Tibial artery (tissue), 4 donors: ENCODE measurements at regions not wholly inside any gene's neighbourhood (a gene's known extent, or its start where the extent isn't known, plus 50 kb on each side); places are given as distances from the start of the nearest gene placed in this dataset.

Experiments
- DNase-seq, 2 donors: peaks; one replicate each; pipeline ENCODE4 v3.0.0-alpha.2; 2019
- H3K27ac ChIP-seq, 2 donors: fragments of 200-600 bp; sonication (generic) in 1 of 2; 1 replicate in 1 of 2; 2 replicates in 1 of 2; pipeline ENCODE4 v1.5.1; 2018 to 2019; ENCODE audit warnings: mild to moderate bottlenecking in 1 of 2
- H3K27me3 ChIP-seq, 2 donors: fragments of 200-600 bp; sonication (generic) in 1 of 2; one replicate each; pipeline versions ENCODE4 v1.5.1 to v1.6.0; 2016 to 2019
- H3K36me3 ChIP-seq, 3 donors: fragments of 200-600 bp; sonication (generic) in 2 of 3; one replicate each; pipeline ENCODE4 v1.5.1; 2016 to 2019; ENCODE audit warnings: mild to moderate bottlenecking in 2 of 3
- H3K4me1 ChIP-seq, 4 donors: fragments of 200-600 bp; sonication (generic) in 2 of 4; 1 replicate in 3 of 4; 2 replicates in 1 of 4; pipeline ENCODE4 v1.5.1; 2016 to 2019
- H3K4me3 ChIP-seq, 2 donors: fragments of 200-600 bp; sonication (generic) in 1 of 2; 1 replicate in 1 of 2; 2 replicates in 1 of 2; pipeline ENCODE4 v1.5.1; 2018 to 2019; ENCODE audit warnings: mild to moderate bottlenecking in 2 of 2
- H3K9me3 ChIP-seq, 3 donors: fragments of 200-600 bp; sonication (generic) in 1 of 3; one replicate each; pipeline ENCODE4 v1.5.1; 2016 to 2019
- intact Hi-C: fragments of 100-400 bp; cut with DNase I; formaldehyde crosslinking; loops from one replicate; pipeline ENCODE4 v1.15.0; 2023; ENCODE audit warnings: low total_unique reads
- TF ChIP-seq, protein P1 (sequence below), 2 experiments: fragments of 200-600 bp in 1 of 2; fragments of 450-650 bp in 1 of 2; IDR thresholded peaks; one replicate each; pipeline ENCODE4 v1.5.1; 2017 to 2019; ENCODE audit warnings: antibody characterized with exemption in 2 of 2, mild to moderate bottlenecking in 1 of 2, moderate library complexity in 1 of 2

DNA sequence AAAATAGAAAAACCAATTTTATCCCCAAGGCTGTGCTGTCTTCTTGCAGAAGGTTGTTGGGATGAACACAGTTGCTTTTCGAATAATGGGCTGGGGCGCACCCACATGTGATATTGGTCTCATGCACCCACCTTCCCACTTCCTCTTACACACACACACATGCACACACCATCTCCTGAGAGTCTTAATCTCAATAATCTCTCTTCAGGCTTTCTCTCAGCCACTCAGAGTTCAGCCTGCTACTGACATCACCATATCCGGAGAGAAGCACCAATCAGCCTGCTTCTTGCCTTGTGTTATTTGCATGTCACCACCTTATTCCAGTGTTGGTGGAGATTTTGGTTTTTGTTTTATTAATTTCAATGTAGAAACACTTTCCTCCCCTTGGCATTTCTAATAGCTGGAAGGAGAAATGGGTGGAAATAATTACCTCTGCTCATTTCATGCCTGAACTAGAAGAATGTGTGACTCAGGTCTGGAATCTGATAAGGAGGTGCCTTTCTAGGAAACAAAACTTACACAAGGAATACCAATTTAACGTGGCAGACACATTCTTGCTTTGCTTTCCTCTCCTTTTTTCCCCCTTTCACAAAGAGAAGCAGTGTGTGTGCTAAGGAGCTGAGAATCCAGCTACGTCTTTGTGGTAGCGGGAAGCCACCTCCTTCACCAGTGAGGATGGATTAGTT, 400.2 kb downstream of the MID1IP1 start:
- TF ChIP-seq, protein P1, sequence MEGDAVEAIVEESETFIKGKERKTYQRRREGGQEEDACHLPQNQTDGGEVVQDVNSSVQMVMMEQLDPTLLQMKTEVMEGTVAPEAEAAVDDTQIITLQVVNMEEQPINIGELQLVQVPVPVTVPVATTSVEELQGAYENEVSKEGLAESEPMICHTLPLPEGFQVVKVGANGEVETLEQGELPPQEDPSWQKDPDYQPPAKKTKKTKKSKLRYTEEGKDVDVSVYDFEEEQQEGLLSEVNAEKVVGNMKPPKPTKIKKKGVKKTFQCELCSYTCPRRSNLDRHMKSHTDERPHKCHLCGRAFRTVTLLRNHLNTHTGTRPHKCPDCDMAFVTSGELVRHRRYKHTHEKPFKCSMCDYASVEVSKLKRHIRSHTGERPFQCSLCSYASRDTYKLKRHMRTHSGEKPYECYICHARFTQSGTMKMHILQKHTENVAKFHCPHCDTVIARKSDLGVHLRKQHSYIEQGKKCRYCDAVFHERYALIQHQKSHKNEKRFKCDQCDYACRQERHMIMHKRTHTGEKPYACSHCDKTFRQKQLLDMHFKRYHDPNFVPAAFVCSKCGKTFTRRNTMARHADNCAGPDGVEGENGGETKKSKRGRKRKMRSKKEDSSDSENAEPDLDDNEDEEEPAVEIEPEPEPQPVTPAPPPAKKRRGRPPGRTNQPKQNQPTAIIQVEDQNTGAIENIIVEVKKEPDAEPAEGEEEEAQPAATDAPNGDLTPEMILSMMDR (IDR thresholded peaks at IDR 0.05): no peak
- intact Hi-C loops: no loop called here
- no peaks in the 10 kb centered on the region for H3K36me3 ChIP-seq
- no peak overlapping the region for H3K4me3 ChIP-seq
- DNase-seq: no peak
- H3K27ac ChIP-seq: no peak overlapping the region
- H3K27me3 ChIP-seq: no peaks in the 10 kb centered on the region
- H3K9me3 ChIP-seq: no peaks in the 10 kb centered on the region
- H3K4me1 ChIP-seq: peaks cover 0 to 11% (median 3%) of the 10 kb centered on the region in 4 donors

DNA sequence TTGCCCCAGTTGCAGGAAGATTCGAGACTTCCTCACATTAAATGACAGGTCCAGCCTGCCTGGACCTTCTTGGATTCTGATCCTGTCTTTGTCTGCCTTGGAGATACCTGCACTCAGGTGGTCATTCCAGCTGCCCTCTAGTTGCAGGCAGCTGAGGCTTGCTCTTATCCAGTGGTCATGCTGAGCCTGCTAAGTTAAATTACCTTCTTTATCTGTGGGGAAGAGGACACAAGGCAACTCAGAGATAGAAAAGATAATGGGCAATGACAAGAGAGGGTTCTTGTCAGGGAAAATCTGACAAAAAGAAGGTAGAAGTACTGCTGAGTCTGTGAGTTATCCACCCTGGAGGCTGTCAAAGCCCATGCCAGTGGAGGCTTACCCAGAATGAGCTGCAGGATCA, 401.4 kb downstream of the MID1IP1 start:
- TF ChIP-seq, protein P1 (IDR thresholded peaks at IDR 0.05): no peak
- Histone ChIP-seq H3K4me1 (no peaks in the 10 kb centered on the region), H3K4me3 (no peak overlapping the region), H3K27me3 (no peaks in the 10 kb centered on the region), H3K9me3 (no peaks in the 10 kb centered on the region), H3K36me3 (no peaks in the 10 kb centered on the region), H3K27ac (no peak overlapping the region)
- intact Hi-C loops: no loop called here
- DNase-seq: no peak

DNA sequence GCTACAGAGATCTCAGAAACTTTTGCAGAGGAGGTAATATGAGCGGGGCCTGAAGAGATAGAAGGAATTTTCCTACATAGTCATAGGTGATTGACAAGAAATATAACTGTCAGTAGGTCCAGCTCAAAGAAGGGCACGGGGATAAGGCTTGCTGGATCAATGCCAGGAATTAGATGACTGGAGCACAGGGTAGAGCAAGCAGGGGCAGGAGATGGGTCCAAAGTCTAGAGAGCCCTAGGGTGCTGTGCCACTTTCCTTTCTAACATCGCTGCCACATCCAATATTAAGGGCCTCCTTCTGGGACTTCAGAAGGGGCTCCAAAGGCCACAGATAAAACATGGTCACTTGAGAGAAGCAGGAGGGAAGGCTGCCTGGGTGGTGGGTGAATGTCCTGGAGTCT, 402.2 kb downstream of the MID1IP1 start:
- intact Hi-C loops: no loop called here
- TF ChIP-seq, protein P1 (IDR thresholded peaks at IDR 0.05): no peak

GRCh38 chrX:39204353-39204752, 403.1 kb downstream of the MID1IP1 start:
- Histone ChIP-seq H3K4me1 (no peaks in the 10 kb centered on the region), H3K9me3 (no peaks in the 10 kb centered on the region), H3K27me3 (no peaks in the 10 kb centered on the region), H3K4me3 (no peak overlapping the region), H3K27ac (no peak overlapping the region), H3K36me3 (no peaks in the 10 kb centered on the region)
- intact Hi-C loops: no loop called here
- TF ChIP-seq, protein P1 (IDR thresholded peaks at IDR 0.05): no peak
- no peak for DNase-seq

More for the DNA sequence above, 402.2 kb downstream of the MID1IP1 start:
- Histone ChIP-seq H3K9me3 (no peaks in the 10 kb centered on the region), H3K27ac (no peak overlapping the region), H3K4me3 (no peak overlapping the region), H3K36me3 (no peaks in the 10 kb centered on the region), H3K27me3 (no peaks in the 10 kb centered on the region), H3K4me1 (no peaks in the 10 kb centered on the region)
- no peak for DNase-seq

DNA sequence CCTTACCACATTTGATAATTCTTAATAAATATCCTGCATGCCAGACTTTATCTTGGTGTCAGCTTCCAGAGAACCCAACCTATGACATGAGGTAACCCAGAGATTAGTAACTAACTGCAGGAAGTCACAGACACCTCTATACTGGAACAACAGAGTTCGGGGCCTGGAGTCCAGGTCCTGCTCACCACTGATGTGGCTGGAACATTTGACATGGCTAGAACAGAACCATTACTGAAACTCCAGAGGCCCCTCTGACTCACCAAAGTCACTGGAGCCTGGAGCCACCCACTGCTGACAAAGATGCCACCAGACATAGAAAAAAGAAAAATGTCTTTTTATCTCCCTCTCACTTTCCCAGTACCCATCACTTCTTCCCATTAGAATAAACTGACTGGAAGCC, 403.7 kb downstream of the MID1IP1 start:
- H3K4me3 ChIP-seq: no peak overlapping the region
- DNase-seq: no peak
- TF ChIP-seq, protein P1 (IDR thresholded peaks at IDR 0.05): no peak
- H3K36me3 ChIP-seq: no peaks in the 10 kb centered on the region
- H3K4me1 ChIP-seq: no peaks in the 10 kb centered on the region
- no peak overlapping the region for H3K27ac ChIP-seq
- intact Hi-C loops: no loop called here
- no peaks in the 10 kb centered on the region for H3K27me3 ChIP-seq
- H3K9me3 ChIP-seq: no peaks in the 10 kb centered on the region

- intact Hi-C loops: no loop called here
- Histone ChIP-seq H3K27ac (no peak overlapping the region), H3K36me3 (no peaks in the 10 kb centered on the region), H3K4me3 (no peak overlapping the region), H3K9me3 (no peaks in the 10 kb centered on the region), H3K4me1 (no peaks in the 10 kb centered on the region), H3K27me3 (no peaks in the 10 kb centered on the region)
- DNase-seq: no peak
- TF ChIP-seq, protein P1 (IDR thresholded peaks at IDR 0.05): no peak
Observed at GRCh38 chrX:39205467-39205866, 404.2 kb downstream of the MID1IP1 start.
